IMR-90 (cell line): ENCODE measurements at regions not wholly inside any gene's neighbourhood (a gene's known extent, or its start where the extent isn't known, plus 50 kb on each side); places are given as distances from the start of the nearest gene placed in this dataset.

Experiments used
- ATAC-seq: fragments of 200-7000 bp; cut with Tn5 transposase; 2 replicates; pipeline ENCODE4 v1.9.1; 2020; ENCODE audit warnings: low read depth, mild to moderate bottlenecking, moderate library complexity
- BruUV-seq: library from RNA; stranded (reverse); fragments of 400-500 nt; replicated peaks from 2 replicates; lab custom pipeline; 2021; lab: Mats Ljungman, UMichigan
- CTCF ChIA-PET: fragments of 300-600 bp; formaldehyde crosslinking; extraction: SDS; loops from one replicate; lab custom pipeline; 2021; ENCODE audit warnings: antibody characterized with exemption; lab: Yijun Ruan, JAX
- POLR2A ChIA-PET: fragments of 300-600 bp; sonication (Branson Sonifier 250); formaldehyde crosslinking; loops from one replicate; lab custom pipeline; 2022; ENCODE audit warnings: antibody characterized with exemption; ENCODE audit not compliant: unreplicated experiment; lab: Charles Lee
- DNase-seq: peaks from one replicate; pipeline ENCODE4 v3.0.0; 2013
- H2AFZ ChIP-seq: replicated peaks from 2 replicates; pipeline ENCODE3; 2013; ENCODE audit warnings: low read length, mild to moderate bottlenecking; ENCODE audit not compliant: poor library complexity
- H2AK5ac ChIP-seq: 2 replicates; pipeline ENCODE4 v1.6.1; 2013; ENCODE audit warnings: low read depth, low read length, inconsistent platforms
- H2AK9ac ChIP-seq: replicated peaks from 2 replicates; pipeline ENCODE3; 2013; ENCODE audit warnings: mild to moderate bottlenecking, low read depth, low read length, moderate library complexity; ENCODE audit not compliant: poor library complexity
- H2BK120ac ChIP-seq: 2 replicates; pipeline ENCODE4 v1.6.1; 2013; ENCODE audit warnings: low read depth, low read length, inconsistent platforms
- H2BK15ac ChIP-seq: 3 replicates; pipeline ENCODE4 v1.6.1; 2013; ENCODE audit warnings: low read depth, low read length, inconsistent platforms
- H2BK20ac ChIP-seq: 2 replicates; pipeline ENCODE4 v1.6.1; 2013; ENCODE audit warnings: low read depth, mild to moderate bottlenecking, inconsistent platforms, low read length, moderate library complexity
- H2BK5ac ChIP-seq: 2 replicates; pipeline ENCODE4 v1.6.1; 2013; ENCODE audit warnings: mild to moderate bottlenecking, low read depth, low read length, inconsistent platforms; ENCODE audit not compliant: poor library complexity, severe bottlenecking
- H3K14ac ChIP-seq: replicated peaks from 2 replicates; pipeline ENCODE4 v1.6.1; 2013; ENCODE audit warnings: low read depth, low read length, inconsistent platforms
- H3K18ac ChIP-seq: 2 replicates; pipeline ENCODE4 v1.6.1; 2013; ENCODE audit warnings: low read depth, low read length, control low read depth
- H3K23ac ChIP-seq: 2 replicates; pipeline ENCODE4 v1.6.1; 2013; ENCODE audit warnings: low read depth, low read length, inconsistent platforms
- H3K27ac ChIP-seq: 2 replicates; pipeline ENCODE4 v1.5.1; 2013; ENCODE audit warnings: mild to moderate bottlenecking, control low read depth, low read length; ENCODE audit not compliant: insufficient read depth
- H3K27me3 ChIP-seq: 2 replicates; pipeline ENCODE4 v1.6.1; 2013; ENCODE audit warnings: low read length; ENCODE audit not compliant: control insufficient read depth, insufficient read depth
- H3K36me3 ChIP-seq: 2 replicates; pipeline ENCODE4 v1.6.1; 2013; ENCODE audit warnings: low read length, mixed read lengths; ENCODE audit not compliant: control insufficient read depth, insufficient read depth
- H3K4ac ChIP-seq: 2 replicates; pipeline ENCODE4 v1.6.1; 2013; ENCODE audit warnings: low read depth, low read length, inconsistent platforms
- H3K4me1 ChIP-seq: 2 replicates; pipeline ENCODE4 v1.6.1; 2013; ENCODE audit warnings: low read length, mixed read lengths; ENCODE audit not compliant: control insufficient read depth, insufficient read depth
- H3K4me2 ChIP-seq: 2 replicates; pipeline ENCODE4 v1.6.1; 2013; ENCODE audit warnings: low read depth, mild to moderate bottlenecking, control low read depth, low read length, moderate library complexity
- H3K4me3 ChIP-seq: 2 replicates; pipeline ENCODE4 v1.5.1; 2013; ENCODE audit warnings: low read depth, mild to moderate bottlenecking, control low read depth, low read length, moderate library complexity; ENCODE audit not compliant: insufficient read depth
- H3K56ac ChIP-seq: 2 replicates; pipeline ENCODE4 v1.6.1; 2013; ENCODE audit warnings: low read length, inconsistent platforms; ENCODE audit not compliant: insufficient read depth; ENCODE audit errors: extremely low read depth
- H3K79me1 ChIP-seq, 2 experiments: 2 replicates each; pipeline ENCODE4 v1.6.1; 2013; ENCODE audit warnings: low read length in 2 of 2, inconsistent platforms in 1 of 2, low read depth in 1 of 2
- H3K9ac ChIP-seq: 2 replicates; pipeline ENCODE4 v1.6.1; 2013; ENCODE audit warnings: low read depth, low read length, control low read depth
- H3K9me1 ChIP-seq: 2 replicates; pipeline ENCODE4 v1.6.1; 2013; ENCODE audit warnings: low read length, inconsistent platforms; ENCODE audit not compliant: insufficient read depth
- H3K9me3 ChIP-seq: 2 replicates; pipeline ENCODE4 v1.6.1; 2013; ENCODE audit warnings: low read length; ENCODE audit not compliant: control insufficient read depth, insufficient read depth
- H4K20me1 ChIP-seq: 2 replicates; pipeline ENCODE4 v1.6.1; 2013; ENCODE audit warnings: low read length, inconsistent platforms; ENCODE audit not compliant: insufficient read depth
- H4K5ac ChIP-seq: 2 replicates; pipeline ENCODE4 v1.6.1; 2013; ENCODE audit warnings: mild to moderate bottlenecking, low read depth, low read length, control low read depth
- H4K8ac ChIP-seq, 2 experiments: 2 replicates each; pipeline ENCODE4 v1.6.1; 2013; ENCODE audit warnings: low read depth in 2 of 2, low read length in 2 of 2, control low read depth in 1 of 2, inconsistent platforms in 1 of 2
- H4K91ac ChIP-seq: 2 replicates; pipeline ENCODE4 v1.6.1; 2013; ENCODE audit warnings: low read depth, low read length, inconsistent platforms; ENCODE audit not compliant: insufficient read depth
- BHLHE40 ChIP-seq: fragments of 150-350 bp; IDR thresholded peaks from 2 replicates; pipeline ENCODE4 v1.6.1; 2016; ENCODE audit warnings: mild to moderate bottlenecking, low read depth, low read length
- CHD1 ChIP-seq: IDR thresholded peaks from 2 replicates; pipeline ENCODE4 v1.6.1; 2012; ENCODE audit warnings: low read depth, low read length, improper control_type of control experiment
- FOS ChIP-seq: fragments of 150-350 bp; IDR thresholded peaks from 2 replicates; pipeline ENCODE4 v1.6.1; 2016; ENCODE audit warnings: low read depth, low read length
- MAZ ChIP-seq: IDR thresholded peaks from 2 replicates; pipeline ENCODE4 v1.6.1; 2012; ENCODE audit warnings: low read depth, mild to moderate bottlenecking, low read length, improper control_type of control experiment, moderate library complexity, borderline replicate concordance
- RAD21 ChIP-seq: IDR thresholded peaks from 2 replicates; pipeline ENCODE4 v1.6.1; 2012; ENCODE audit warnings: low read length, improper control_type of control experiment
- RFX5 ChIP-seq: IDR thresholded peaks from 2 replicates; pipeline ENCODE4 v1.8.0; 2012; ENCODE audit warnings: low read depth, mild to moderate bottlenecking, low read length, moderate library complexity
- WGBS, 2 experiments: methylation state at CpG; one replicate each; pipeline versions ENCODE4 v1.1.5 to v1.1.7; 2013; ENCODE audit warnings: missing lambda C conversion rate in 2 of 2; ENCODE audit not compliant: insufficient read length in 1 of 2; ENCODE audit errors: extremely low coverage in 2 of 2; 5-methylcytosine and 5-hydroxymethylcytosine counted together
- dilution Hi-C: fragments of 300-500 bp; cut with HindIII; formaldehyde crosslinking; loops from one replicate; pipeline ENCODE4 v1.14.3; 2018; ENCODE audit warnings: low sequenced_read_pairs; ENCODE audit not compliant: unreplicated experiment
- in situ Hi-C: fragments of 300-500 bp; cut with MboI; formaldehyde crosslinking; loops from 3 replicates; pipeline ENCODE4 v1.14.3; 2019; ENCODE audit warnings: low sequenced_read_pairs, inconsistent platforms, mixed read lengths
- intact Hi-C: fragments of 100-400 bp; cut with micrococcal nuclease; formaldehyde crosslinking; loops from 2 replicates; pipeline ENCODE4 v1.10.0; 2022
- TF ChIP-seq, protein P1 (sequence below): fragments of 150-350 bp; IDR thresholded peaks from 2 replicates; pipeline ENCODE4 v1.6.1; 2016; ENCODE audit warnings: low read depth, mild to moderate bottlenecking, low read length, moderate library complexity, borderline replicate concordance

DNA sequence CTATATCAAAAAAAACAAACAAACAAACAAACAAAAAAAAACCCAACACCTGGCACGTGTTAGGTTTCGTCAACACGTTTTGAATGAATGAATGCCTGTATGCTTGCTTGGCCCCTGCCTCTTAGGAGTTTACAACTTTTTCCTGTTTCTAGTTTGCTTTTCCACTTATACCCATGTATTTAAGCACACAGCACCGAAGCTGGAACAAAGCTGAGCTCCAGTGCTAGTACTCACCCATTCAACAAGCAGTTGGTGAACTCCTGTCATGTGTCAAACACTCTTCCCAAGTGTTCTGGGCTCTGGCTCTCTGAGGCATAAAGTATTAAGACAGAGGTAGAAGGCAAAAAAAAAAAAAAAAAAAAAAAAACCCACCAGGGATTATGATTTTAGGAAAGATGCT lies 599.3 kb downstream of the BUD13 start (continued):
- TF ChIP-seq, protein P1, sequence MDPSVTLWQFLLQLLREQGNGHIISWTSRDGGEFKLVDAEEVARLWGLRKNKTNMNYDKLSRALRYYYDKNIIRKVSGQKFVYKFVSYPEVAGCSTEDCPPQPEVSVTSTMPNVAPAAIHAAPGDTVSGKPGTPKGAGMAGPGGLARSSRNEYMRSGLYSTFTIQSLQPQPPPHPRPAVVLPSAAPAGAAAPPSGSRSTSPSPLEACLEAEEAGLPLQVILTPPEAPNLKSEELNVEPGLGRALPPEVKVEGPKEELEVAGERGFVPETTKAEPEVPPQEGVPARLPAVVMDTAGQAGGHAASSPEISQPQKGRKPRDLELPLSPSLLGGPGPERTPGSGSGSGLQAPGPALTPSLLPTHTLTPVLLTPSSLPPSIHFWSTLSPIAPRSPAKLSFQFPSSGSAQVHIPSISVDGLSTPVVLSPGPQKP = no peak
- TF ChIP-seq BHLHE40 = no peak

DNA sequence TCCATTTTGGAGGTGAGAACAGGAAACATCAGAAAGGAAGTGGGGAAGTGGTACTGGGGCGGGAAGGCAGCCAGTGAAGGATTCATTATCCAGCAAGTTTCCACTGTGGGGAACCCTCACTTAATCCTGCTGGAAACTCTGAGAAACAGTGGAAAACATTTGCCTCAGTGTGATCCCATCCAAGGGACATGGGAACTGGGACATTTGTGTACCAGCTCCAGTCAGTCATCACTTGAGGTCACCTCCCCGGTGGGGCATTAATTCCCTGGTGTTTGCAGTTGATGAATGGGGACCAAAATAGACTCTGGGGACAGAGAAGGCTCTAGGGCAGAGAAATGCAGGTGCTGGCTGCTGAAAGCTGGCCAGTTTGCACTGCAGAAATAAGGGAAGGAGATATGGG lies 599.9 kb downstream of the BUD13 start:
- DNase-seq (no peak), ATAC-seq (no peak)
- no peaks in the 10 kb centered on the region for H4K20me1 ChIP-seq
- no peak overlapping the region for H2BK20ac ChIP-seq
- no peak overlapping the region for H2BK5ac ChIP-seq
- H2AFZ ChIP-seq = no peak overlapping the region
- no peaks in the 10 kb centered on the region for H3K79me1 ChIP-seq
- CTCF ChIA-PET = no interaction called here
- no peak overlapping the region for H3K23ac ChIP-seq
- POLR2A ChIA-PET = no interaction called here
- H3K36me3 ChIP-seq = no peaks in the 10 kb centered on the region
- H3K56ac ChIP-seq = no peak overlapping the region
- H3K27ac ChIP-seq = no peak overlapping the region
- H3K27me3 ChIP-seq = no peaks in the 10 kb centered on the region; the same call in 1 of the 2 replicates
- no peak overlapping the region for H2AK5ac ChIP-seq
- H4K8ac ChIP-seq = no peak overlapping the region
- intact Hi-C loops = no loop called here
- H3K4me3 ChIP-seq = no peak overlapping the region
- H4K5ac ChIP-seq = no peak overlapping the region
- in situ Hi-C loops = no loop called here
- H4K91ac ChIP-seq = no peak overlapping the region
- no peaks in the 10 kb centered on the region for H3K4me1 ChIP-seq
- H2BK120ac ChIP-seq = no peak overlapping the region
- no peak overlapping the region for H2BK15ac ChIP-seq
- WGBS, 2 experiments = no CpG with 5 or more reads among the region's 2 CpGs
- no peaks in the 10 kb centered on the region for H3K9me1 ChIP-seq
- H3K4ac ChIP-seq = no peak overlapping the region
- no peaks in the 10 kb centered on the region for H3K9me3 ChIP-seq
- dilution Hi-C loops = no loop called here
- H2AK9ac ChIP-seq = no peak overlapping the region
- H3K18ac ChIP-seq = no peak overlapping the region
- H3K4me2 ChIP-seq = no peak overlapping the region
- no peak overlapping the region for H3K9ac ChIP-seq
- BruUV-seq = no TSS peak
- no peak for TF ChIP-seq MAZ
- TF ChIP-seq RFX5 = no peak
- TF ChIP-seq FOS = no peak
- TF ChIP-seq, protein P1 = no peak
- TF ChIP-seq CHD1 = no peak
- TF ChIP-seq RAD21 = no peak
- H3K14ac ChIP-seq = no peak overlapping the region
